ENCODE measurements at regions not wholly inside any gene's neighbourhood (a gene's known extent, or its start where the extent isn't known, plus 50 kb on each side); places are given as distances from the start of the nearest gene placed in this dataset.
A peak's percentile ranks its signal among the peaks of the same experiment; 100 is the strongest.

DNA sequence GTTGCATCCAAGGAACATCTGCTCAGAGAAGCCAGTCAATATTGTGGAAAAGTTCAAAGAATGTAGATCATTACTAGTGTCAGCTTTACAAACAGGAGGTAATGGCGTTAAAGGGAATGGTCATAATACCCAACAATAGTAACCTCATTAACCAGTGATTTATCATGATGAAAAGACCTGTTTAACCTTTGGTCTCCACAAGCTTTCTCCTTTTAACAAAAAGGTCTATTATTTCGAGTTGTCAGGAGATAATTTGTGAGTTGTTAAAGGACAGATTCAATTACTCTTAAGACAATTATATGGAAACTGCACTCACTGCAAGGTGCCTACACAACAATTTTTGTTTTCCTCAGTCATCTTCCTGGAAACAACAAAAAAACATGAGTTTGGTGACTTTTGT is 73.8 kb upstream of the HTATIP2 start:
- H3K9me3 ChIP-seq (ENCODE audit: insufficient read depth, low read length), result no peaks in the 10 kb centered on the region
- no peak for TF ChIP-seq EZH2phosphoT487 (IDR thresholded peaks at IDR 0.05; ENCODE audit: low read depth)
- no peak for TF ChIP-seq CTCF (IDR thresholded peaks at IDR 0.05; ENCODE audit: low read depth, low read length)
- no peaks in the 10 kb centered on the region for H3K36me3 ChIP-seq (replicated peaks; ENCODE audit: low read depth, low read length)
- H3K27ac ChIP-seq (ENCODE audit: low read length), result no peak overlapping the region
- H3K4me1 ChIP-seq (ENCODE audit: low read length), result no peaks in the 10 kb centered on the region
- no peak overlapping the region for H3K9ac ChIP-seq (ENCODE audit: low read length)
- no peaks in the 10 kb centered on the region for H4K20me1 ChIP-seq (ENCODE audit: insufficient read depth, low read length)
- H3K4me3 ChIP-seq (ENCODE audit: low read length), result no peak overlapping the region
- H3K4me2 ChIP-seq (ENCODE audit: low read length), result no peak overlapping the region
- no peak overlapping the region for H2AFZ ChIP-seq (ENCODE audit: low read depth, low read length)
- peaks cover 20% of the 10 kb centered on the region for H3K27me3 ChIP-seq (ENCODE audit: low read depth, low read length)
- no peaks in the 10 kb centered on the region for H3K79me2 ChIP-seq (ENCODE audit: low read length)

- no peak overlapping the region for H3K9ac ChIP-seq (ENCODE audit: low read length)
- H3K36me3 ChIP-seq (replicated peaks; ENCODE audit: low read depth, low read length), result no peaks in the 10 kb centered on the region
- peaks cover 20% of the 10 kb centered on the region for H3K27me3 ChIP-seq (ENCODE audit: low read depth, low read length)
- H2AFZ ChIP-seq (ENCODE audit: low read depth, low read length), result no peak overlapping the region
- H3K9me3 ChIP-seq (ENCODE audit: insufficient read depth, low read length), result no peaks in the 10 kb centered on the region
- no peak overlapping the region for H3K4me3 ChIP-seq (ENCODE audit: low read length)
- no peaks in the 10 kb centered on the region for H3K4me1 ChIP-seq (ENCODE audit: low read length)
- TF ChIP-seq EZH2phosphoT487 (IDR thresholded peaks at IDR 0.05; ENCODE audit: low read depth) (no peak), CTCF (IDR thresholded peaks at IDR 0.05; ENCODE audit: low read depth, low read length) (no peak)
- no peaks in the 10 kb centered on the region for H3K79me2 ChIP-seq (ENCODE audit: low read length)
- no peak overlapping the region for H3K27ac ChIP-seq (ENCODE audit: low read length)
- H4K20me1 ChIP-seq (ENCODE audit: insufficient read depth, low read length), result no peaks in the 10 kb centered on the region
- H3K4me2 ChIP-seq (ENCODE audit: low read length), result no peak overlapping the region
Observed at GRCh38 chr11:20283475-20283874, 80.0 kb upstream of the HTATIP2 start.

GRCh38 chr11:20278727-20279126 is 84.8 kb upstream of the HTATIP2 start:
- no peaks in the 10 kb centered on the region for H3K79me2 ChIP-seq (ENCODE audit: low read length)
- H2AFZ ChIP-seq (ENCODE audit: low read depth, low read length), result 0 out of 2 replicates have a peak overlapping the region, but pooled peaks have one; percentile 3
- no peak overlapping the region for H3K27ac ChIP-seq (ENCODE audit: low read length)
- H3K4me2 ChIP-seq (ENCODE audit: low read length), result peak overlapping the region; percentile 41
- H3K4me1 ChIP-seq (ENCODE audit: low read length), result no peaks in the 10 kb centered on the region
- H3K9ac ChIP-seq (ENCODE audit: low read length), result no peak overlapping the region
- no peaks in the 10 kb centered on the region for H4K20me1 ChIP-seq (ENCODE audit: insufficient read depth, low read length)
- TF ChIP-seq CTCF (IDR thresholded peaks at IDR 0.05; ENCODE audit: low read depth, low read length), result no peak
- no peak for TF ChIP-seq EZH2phosphoT487 (IDR thresholded peaks at IDR 0.05; ENCODE audit: low read depth)
- H3K4me3 ChIP-seq (ENCODE audit: low read length), result peak overlapping the region; percentile 15; the same call in 1 of the 2 replicates
- H3K27me3 ChIP-seq (ENCODE audit: low read depth, low read length), result peaks cover 23% of the 10 kb centered on the region
- no peaks in the 10 kb centered on the region for H3K9me3 ChIP-seq (ENCODE audit: insufficient read depth, low read length)
- H3K36me3 ChIP-seq (replicated peaks; ENCODE audit: low read depth, low read length), result no peaks in the 10 kb centered on the region

DNA sequence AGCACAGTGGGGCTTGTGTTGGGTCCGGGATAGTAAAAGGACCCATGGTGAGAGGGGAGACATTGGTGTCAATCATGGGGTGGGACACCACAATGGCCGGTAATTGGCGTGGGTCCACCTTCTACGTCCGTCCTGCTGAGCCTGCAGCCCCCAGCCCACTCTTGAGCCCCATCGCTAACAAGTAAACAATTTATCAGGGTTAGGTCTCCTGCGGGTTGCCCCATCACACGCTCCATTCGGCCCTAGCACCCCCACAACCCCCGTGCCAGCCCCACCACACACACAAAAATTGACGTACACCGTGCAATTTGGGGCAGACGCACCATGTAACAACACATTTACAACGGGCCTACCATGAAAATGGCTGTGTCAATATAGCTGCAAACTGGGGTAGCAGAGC is 86.5 kb upstream of the HTATIP2 start:
- H3K9ac ChIP-seq (ENCODE audit: low read length), result no peak overlapping the region
- no peaks in the 10 kb centered on the region for H3K36me3 ChIP-seq (replicated peaks; ENCODE audit: low read depth, low read length)
- H3K79me2 ChIP-seq (ENCODE audit: low read length), result no peaks in the 10 kb centered on the region
- no peaks in the 10 kb centered on the region for H4K20me1 ChIP-seq (ENCODE audit: insufficient read depth, low read length)
- no peak overlapping the region for H2AFZ ChIP-seq (ENCODE audit: low read depth, low read length)
- no peak overlapping the region for H3K4me3 ChIP-seq (ENCODE audit: low read length)
- no peaks in the 10 kb centered on the region for H3K4me1 ChIP-seq (ENCODE audit: low read length)
- H3K4me2 ChIP-seq (ENCODE audit: low read length), result no peak overlapping the region
- TF ChIP-seq CTCF (IDR thresholded peaks at IDR 0.05; ENCODE audit: low read depth, low read length), result no peak
- no peak for TF ChIP-seq EZH2phosphoT487 (IDR thresholded peaks at IDR 0.05; ENCODE audit: low read depth)
- no peak overlapping the region for H3K27ac ChIP-seq (ENCODE audit: low read length)
- no peaks in the 10 kb centered on the region for H3K9me3 ChIP-seq (ENCODE audit: insufficient read depth, low read length)
- peaks cover 23% of the 10 kb centered on the region for H3K27me3 ChIP-seq (ENCODE audit: low read depth, low read length)

Data from OCI-LY3 (cell line).